G401.6 (cell line): ENCODE measurements at regions not wholly inside any gene's neighbourhood (a gene's known extent, or its start where the extent isn't known, plus 50 kb on each side); places are given as distances from the start of the nearest gene placed in this dataset.

ENCODE experiments used
- FAIRE-seq: peaks from 2 replicates; lab custom pipeline; 2012; peaks lifted over from hg19 to GRCh38; lab: Jason Lieb, UNC

- no peak for FAIRE-seq
Measured at GRCh38 chr17:77266891-77267341, 126.1 kb downstream of the SEC14L1 start.

- FAIRE-seq, result no peak
Measured at GRCh38 chr17:77269696-77270681, 129.2 kb downstream of the SEC14L1 start.

DNA sequence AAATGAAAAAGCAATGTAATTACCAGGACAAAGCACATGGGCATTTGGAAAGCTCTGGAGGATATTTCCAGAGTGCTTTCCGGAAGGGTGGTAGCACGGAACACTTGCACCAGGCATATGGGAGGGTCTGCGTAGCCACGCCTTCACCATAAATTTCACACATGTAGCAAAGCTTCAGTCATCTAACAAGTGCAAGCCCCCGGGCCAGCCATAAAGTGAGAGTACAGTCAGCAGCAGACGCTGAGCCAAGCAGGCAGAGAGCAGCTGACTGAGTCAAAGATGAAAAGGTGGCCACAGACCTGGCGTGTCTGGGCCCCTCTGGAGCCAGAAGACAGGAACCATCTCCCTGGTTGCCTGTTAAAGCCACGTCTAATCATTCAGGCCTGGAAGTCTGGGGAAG lies 130.6 kb downstream of the SEC14L1 start:
- no peak for FAIRE-seq

- no peak for FAIRE-seq
Measured at GRCh38 chr17:77273397-77274085, 132.8 kb downstream of the SEC14L1 start.

DNA sequence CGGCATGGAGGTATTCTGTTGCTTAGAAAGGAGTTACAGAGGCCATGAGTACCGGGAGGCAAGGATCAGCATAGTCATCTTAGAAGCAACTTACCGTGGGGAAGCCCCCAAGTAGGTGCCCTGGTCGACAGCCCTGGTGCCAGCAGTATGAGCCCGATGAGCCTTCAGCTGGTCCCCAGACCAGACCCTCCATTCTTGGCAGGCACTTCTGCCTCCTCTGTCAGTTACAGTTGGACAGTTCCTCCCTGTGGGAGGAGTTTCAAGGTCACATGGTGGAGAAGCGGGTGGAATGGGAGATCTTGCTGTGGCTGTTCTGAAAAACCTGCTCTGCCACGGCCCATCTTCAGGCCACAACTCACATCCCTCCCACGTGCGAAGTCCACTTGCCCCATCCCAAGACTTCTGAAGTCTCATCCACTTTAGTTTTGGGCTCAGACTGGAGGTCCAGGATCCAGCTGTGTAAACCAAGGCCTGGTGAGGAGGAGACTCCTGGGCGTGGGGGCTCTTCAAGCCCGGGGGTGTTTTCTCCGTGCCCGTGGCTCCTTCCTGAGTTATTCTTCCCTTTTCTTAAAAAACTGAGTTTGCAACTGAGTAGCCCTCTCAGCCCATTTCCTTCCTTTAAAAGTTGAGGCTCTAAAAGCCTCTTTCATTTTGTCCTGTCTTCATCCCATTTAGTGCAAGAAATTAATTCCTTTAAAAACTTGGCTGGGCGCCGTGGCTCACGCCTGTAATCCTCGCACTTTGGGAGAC lies 133.5 kb downstream of the SEC14L1 start:
- FAIRE-seq, result no peak

DNA sequence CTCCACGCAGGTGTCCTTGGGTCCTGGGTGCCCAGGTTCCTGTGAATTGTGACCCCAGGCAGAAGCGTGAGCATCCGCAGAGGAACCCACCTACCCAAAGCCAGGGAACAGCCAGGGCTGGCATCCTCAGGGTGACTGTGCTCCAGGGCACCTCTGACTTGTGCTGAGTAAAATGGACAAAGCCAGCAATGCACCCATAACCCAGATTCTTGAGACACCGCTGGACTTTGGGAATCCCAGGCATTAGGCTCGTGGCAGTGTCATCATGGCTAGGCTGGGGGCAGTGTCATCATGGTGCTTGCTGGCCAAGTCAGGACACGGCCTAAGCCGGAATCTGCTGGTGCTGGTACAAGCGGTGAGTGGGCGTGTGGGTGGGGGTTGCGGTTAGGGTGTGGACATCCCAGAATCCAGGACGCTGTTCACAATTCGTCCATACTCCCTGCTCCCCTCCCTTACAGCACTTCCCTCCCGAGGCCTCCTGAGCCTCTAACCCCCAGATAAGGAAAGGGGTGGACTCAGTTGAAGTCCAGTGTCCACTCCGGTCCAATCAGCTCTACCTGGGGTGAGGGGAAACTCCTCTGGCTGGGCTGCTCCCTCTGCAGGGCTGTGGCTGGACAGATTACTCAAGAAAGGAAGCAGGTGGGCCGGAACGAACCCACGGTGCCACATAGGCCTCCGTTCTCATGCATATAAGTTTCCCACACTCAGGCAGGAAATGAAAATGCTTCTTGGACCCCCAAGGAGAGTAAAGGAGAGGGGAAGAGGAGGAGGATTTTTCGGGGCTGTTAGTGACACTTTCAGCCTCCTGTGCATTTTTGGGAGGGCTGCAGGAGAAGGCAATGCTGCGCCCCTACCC lies 138.9 kb downstream of the SEC14L1 start:
- FAIRE-seq, result no peak

GRCh38 chr17:77280304-77281121 lies 139.7 kb downstream of the SEC14L1 start:
- no peak for FAIRE-seq

- FAIRE-seq, result no peak
Measured at GRCh38 chr17:77281122-77281903, 140.5 kb downstream of the SEC14L1 start.

- FAIRE-seq, result no peak
Measured at GRCh38 chr17:77281904-77282367, 141.2 kb downstream of the SEC14L1 start.

GRCh38 chr17:77282524-77283515 lies 142.1 kb downstream of the SEC14L1 start:
- FAIRE-seq, result no peak

- FAIRE-seq, result no peak
Measured at GRCh38 chr17:77284023-77284617, 143.4 kb downstream of the SEC14L1 start.

- FAIRE-seq, result no peak
Measured at GRCh38 chr17:77285594-77286390, 145.0 kb downstream of the SEC14L1 start.

GRCh38 chr17:77286391-77286640 lies 145.5 kb downstream of the SEC14L1 start:
- FAIRE-seq, result no peak

DNA sequence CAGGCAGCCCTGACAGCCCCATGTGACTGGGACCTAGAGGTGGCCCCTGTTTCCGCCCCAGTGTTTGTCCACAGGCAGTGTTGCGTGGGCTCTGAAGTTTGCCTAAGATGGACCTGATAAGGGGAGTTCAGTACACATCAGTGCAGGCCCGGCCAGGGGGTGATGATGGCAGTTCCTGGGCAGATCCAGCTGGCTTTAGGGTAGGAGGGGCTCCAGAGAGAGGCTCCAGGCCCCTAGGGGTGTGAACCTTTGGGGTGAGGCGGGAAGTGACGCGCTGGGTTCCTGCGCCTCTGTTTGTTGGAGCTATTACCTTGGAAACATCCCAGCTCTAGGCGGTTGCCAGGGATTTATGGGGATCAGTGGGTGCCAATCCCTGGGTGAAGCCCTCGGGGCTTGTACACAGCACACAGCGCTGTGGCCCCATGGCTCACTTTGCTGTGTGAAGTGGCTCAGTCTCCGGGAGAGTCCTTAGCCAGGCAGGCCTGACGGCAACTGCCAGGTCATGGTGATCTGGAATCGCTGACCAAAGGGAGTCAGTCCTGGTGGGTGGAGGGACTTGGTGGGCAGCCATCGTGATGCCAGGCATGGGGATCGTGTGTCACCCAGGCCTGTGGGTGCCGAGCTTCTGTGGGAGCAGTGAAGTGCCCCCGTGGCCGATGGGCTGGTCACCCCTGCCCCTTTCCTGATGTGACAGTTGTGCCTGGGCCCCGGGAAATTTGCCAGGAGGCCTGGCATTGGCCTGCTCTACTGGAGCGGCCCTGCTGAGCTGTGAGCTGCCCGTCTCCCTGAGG lies 146.1 kb downstream of the SEC14L1 start:
- FAIRE-seq, result no peak

GRCh38 chr17:77287432-77288068 lies 146.8 kb downstream of the SEC14L1 start:
- no peak for FAIRE-seq

DNA sequence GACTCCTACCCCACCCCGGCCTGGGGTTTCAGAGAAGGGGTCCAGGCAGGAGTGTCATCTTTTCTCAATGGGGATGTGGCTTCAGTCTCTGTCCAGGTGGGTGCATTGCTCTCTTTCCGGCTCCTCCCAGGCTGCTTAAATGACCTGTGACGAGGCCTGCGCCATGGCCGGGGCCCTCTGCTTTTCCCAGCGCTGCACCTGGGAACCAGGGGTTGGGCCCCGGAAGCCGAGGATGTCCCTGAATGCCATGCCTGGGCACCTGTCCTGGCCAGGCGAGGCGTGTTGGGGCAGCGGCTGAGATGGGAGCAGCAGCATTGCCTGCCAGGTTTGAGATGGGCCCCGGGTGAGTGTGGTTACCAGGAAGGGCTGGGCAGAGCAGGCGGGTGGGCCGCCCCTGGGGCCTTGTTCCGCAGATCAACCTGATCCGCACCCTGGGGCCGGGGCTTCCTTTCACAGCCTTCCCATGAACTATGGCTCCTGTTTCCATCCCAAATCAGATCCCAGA lies 147.4 kb downstream of the SEC14L1 start:
- no peak for FAIRE-seq
